ENCODE measurements at regions not wholly inside any gene's neighbourhood (a gene's known extent, or its start where the extent isn't known, plus 50 kb on each side); places are given as distances from the start of the nearest gene placed in this dataset.

- no peak overlapping the region for H3K4me3 ChIP-seq (ENCODE audit: low read depth, low read length)
- H3K27me3 ChIP-seq (ENCODE audit: control insufficient read depth, insufficient read depth, low read length) = no peaks in the 10 kb centered on the region
- ChIA-PET CTCF (no interaction called here), POLR2A (no interaction called here)
- DNase-seq (ENCODE audit: low read depth, low spot score) = no peak
- no peaks in the 10 kb centered on the region for H3K9me3 ChIP-seq (ENCODE audit: control insufficient read depth, insufficient read depth, low read length)
- TF ChIP-seq CTCF (IDR thresholded peaks at IDR 0.05; ENCODE audit: low read depth, low read length) = no peak
- no peak overlapping the region for H3K27ac ChIP-seq (ENCODE audit: low read depth, low read length)
These were observed 101.9 kb upstream of the LRIG1 start for GRCh38 chr3:66602691-66603090.

GRCh38 chr3:66603151-66603611, 102.4 kb upstream of the LRIG1 start:
- H3K27me3 ChIP-seq (ENCODE audit: control insufficient read depth, insufficient read depth, low read length) = no peaks in the 10 kb centered on the region
- H3K9me3 ChIP-seq (ENCODE audit: control insufficient read depth, insufficient read depth, low read length) = no peaks in the 10 kb centered on the region
- TF ChIP-seq CTCF (IDR thresholded peaks at IDR 0.05; ENCODE audit: low read depth, low read length) = no peak
- DNase-seq (ENCODE audit: low read depth, low spot score) = no peak
- CTCF ChIA-PET = no interaction called here
- H3K27ac ChIP-seq (ENCODE audit: low read depth, low read length) = no peak overlapping the region
- no peak overlapping the region for H3K4me3 ChIP-seq (ENCODE audit: low read depth, low read length)
- POLR2A ChIA-PET = no interaction called here

GRCh38 chr3:66604481-66604880, 103.7 kb upstream of the LRIG1 start:
- TF ChIP-seq CTCF (IDR thresholded peaks at IDR 0.05; ENCODE audit: low read depth, low read length) = no peak
- Histone ChIP-seq H3K4me3 (ENCODE audit: low read depth, low read length) (no peak overlapping the region), H3K27me3 (ENCODE audit: control insufficient read depth, insufficient read depth, low read length) (no peaks in the 10 kb centered on the region), H3K9me3 (ENCODE audit: control insufficient read depth, insufficient read depth, low read length) (no peaks in the 10 kb centered on the region), H3K27ac (ENCODE audit: low read depth, low read length) (no peak overlapping the region)
- DNase-seq (ENCODE audit: low read depth, low spot score) = no peak
- POLR2A ChIA-PET = no interaction called here
- CTCF ChIA-PET = no interaction called here

- no peak overlapping the region for H3K27ac ChIP-seq (ENCODE audit: low read depth, low read length)
- TF ChIP-seq CTCF (IDR thresholded peaks at IDR 0.05; ENCODE audit: low read depth, low read length) = no peak
- H3K9me3 ChIP-seq (ENCODE audit: control insufficient read depth, insufficient read depth, low read length) = no peaks in the 10 kb centered on the region
- ChIA-PET CTCF (no interaction called here), POLR2A (no interaction called here)
- no peak overlapping the region for H3K4me3 ChIP-seq (ENCODE audit: low read depth, low read length)
- DNase-seq (ENCODE audit: low read depth, low spot score) = no peak
- H3K27me3 ChIP-seq (ENCODE audit: control insufficient read depth, insufficient read depth, low read length) = no peaks in the 10 kb centered on the region
These were observed 105.3 kb upstream of the LRIG1 start for GRCh38 chr3:66606126-66606525.

- no peaks in the 10 kb centered on the region for H3K9me3 ChIP-seq (ENCODE audit: control insufficient read depth, insufficient read depth, low read length)
- no peak overlapping the region for H3K4me3 ChIP-seq (ENCODE audit: low read depth, low read length)
- no peak for DNase-seq (ENCODE audit: low read depth, low spot score)
- H3K27me3 ChIP-seq (ENCODE audit: control insufficient read depth, insufficient read depth, low read length) = no peaks in the 10 kb centered on the region
- H3K27ac ChIP-seq (ENCODE audit: low read depth, low read length) = no peak overlapping the region
- no peak for TF ChIP-seq CTCF (IDR thresholded peaks at IDR 0.05; ENCODE audit: low read depth, low read length)
- CTCF ChIA-PET = no interaction called here
- POLR2A ChIA-PET = no interaction called here
These were observed 106.0 kb upstream of the LRIG1 start for GRCh38 chr3:66606868-66607267.
